GM19193 (cell line): ENCODE measurements at regions not wholly inside any gene's neighbourhood (a gene's known extent, or its start where the extent isn't known, plus 50 kb on each side); places are given as distances from the start of the nearest gene placed in this dataset.

Experiments used
- POLR2A ChIP-seq: IDR thresholded peaks from 4 replicates; pipeline ENCODE4 v1.6.1; 2011; ENCODE audit not compliant: insufficient read depth, insufficient read length; ENCODE audit errors: extremely low read depth

DNA sequence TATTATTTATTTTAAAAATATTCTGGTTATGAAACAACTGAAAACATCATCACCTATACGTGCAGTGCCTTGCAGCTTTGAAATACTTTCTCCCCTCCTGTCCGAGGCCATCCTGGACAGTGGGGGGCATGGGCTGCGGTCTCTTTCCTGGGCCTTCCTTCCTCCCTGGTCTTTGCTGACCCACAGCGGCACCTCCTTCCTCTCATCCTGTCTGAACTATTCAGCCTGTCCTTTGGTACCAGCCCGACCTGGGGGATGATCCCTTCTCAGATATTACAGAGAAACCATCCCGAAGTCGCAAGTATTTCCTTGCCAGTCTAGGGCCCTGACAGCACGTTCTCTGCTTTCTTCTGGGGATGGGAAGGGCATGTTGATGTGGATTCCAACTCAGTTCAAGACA, 736.6 kb upstream of the HS6ST1 start:
- TF ChIP-seq POLR2A: no peak

- TF ChIP-seq POLR2A: no peak
These were observed 737.2 kb upstream of the HS6ST1 start for GRCh38 chr2:129055824-129056223.

DNA sequence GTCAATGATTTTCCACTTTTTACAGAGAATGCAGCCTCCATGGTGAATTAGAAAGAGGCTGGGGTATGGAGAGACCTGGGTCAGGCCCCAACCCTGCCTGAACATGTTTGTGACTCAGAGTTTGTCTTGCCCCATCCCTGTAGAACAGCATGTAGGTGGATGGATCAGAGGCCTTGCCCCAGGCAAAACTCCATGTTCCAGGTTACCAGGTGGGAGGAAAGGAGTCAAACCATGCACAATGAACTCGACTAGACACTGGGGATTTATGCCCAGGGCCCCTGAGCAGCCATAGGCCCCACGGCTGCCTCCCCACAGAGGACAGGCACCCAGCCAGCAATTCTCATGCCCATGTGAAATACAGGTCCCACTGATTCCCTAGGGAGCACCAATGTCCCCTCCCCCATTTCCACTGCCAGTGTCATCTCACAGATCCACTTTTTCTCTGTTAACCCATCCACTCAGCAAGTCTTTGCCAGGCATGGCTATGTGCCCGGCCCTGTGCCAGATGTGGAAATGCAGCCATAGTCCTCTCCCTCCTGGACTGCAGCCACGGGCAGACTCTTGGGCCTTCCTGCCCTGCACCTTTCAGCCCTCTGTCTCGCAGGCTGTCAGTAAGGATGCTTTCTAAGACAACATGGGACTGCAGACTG, 737.8 kb upstream of the HS6ST1 start:
- no peak for TF ChIP-seq POLR2A

GRCh38 chr2:129056959-129057317, 738.3 kb upstream of the HS6ST1 start:
- no peak for TF ChIP-seq POLR2A

DNA sequence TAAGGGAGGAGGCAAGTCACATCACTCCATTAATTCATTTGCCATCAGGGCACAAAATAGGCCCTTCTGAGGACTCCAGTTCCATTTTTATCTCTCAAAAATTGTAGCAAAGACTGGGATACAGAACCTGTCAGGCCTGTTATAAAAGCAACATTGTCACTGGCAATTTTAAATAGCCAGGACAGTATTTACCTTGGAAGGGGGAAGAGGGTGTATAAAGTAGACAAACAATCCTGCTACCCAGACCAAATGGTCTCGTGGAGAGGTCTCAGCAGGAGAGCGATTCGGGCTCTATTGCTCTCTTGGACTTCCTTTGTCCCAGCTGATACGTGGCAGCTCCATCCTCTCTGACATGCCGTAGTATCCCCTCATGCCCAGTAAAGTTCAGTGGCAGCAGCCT, 740.3 kb upstream of the HS6ST1 start:
- no peak for TF ChIP-seq POLR2A

DNA sequence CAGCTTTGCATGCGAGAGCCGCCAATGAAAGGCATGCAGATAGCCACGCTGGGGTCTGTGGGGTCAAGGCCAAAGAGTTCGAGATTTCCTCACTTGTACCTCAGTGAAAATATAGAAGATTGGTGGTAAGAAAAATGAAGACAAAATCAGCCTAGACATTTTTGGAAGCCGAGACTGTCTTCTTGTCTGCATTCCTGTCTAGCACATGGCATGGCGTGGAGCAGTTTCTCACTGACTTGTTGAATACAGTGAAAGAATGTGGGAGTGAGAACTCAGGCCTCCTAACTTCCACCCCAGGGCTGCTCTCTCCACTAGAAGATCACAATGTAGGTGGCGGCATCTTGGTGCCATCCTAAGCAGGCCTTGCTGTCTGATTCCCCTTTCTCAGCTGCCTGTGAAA, 740.8 kb upstream of the HS6ST1 start:
- no peak for TF ChIP-seq POLR2A

- no peak for TF ChIP-seq POLR2A
These were observed 742.6 kb upstream of the HS6ST1 start for GRCh38 chr2:129061069-129061768.

GRCh38 chr2:129061769-129062121, 743.1 kb upstream of the HS6ST1 start:
- TF ChIP-seq POLR2A: no peak

- TF ChIP-seq POLR2A: no peak
These were observed 743.7 kb upstream of the HS6ST1 start for GRCh38 chr2:129062146-129062912.

DNA sequence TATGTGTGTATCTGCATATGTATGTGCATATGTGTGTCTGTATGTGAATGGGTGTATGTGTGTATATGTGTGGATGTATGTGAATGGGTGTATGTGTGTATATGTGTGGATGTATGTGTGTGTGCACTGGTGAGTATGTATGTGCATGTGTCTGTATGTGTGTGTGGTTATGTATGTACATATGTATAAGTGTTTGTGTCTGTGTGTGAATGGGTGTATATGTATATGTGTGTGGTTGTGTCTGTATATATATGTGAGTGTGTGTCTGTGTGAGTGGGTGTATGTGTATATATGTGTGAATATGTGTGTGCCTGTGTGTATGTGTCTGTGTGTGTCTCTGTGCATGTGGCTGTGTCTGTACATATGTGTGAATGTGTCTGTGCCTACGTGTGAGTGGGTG, 748.4 kb upstream of the HS6ST1 start:
- no peak for TF ChIP-seq POLR2A

DNA sequence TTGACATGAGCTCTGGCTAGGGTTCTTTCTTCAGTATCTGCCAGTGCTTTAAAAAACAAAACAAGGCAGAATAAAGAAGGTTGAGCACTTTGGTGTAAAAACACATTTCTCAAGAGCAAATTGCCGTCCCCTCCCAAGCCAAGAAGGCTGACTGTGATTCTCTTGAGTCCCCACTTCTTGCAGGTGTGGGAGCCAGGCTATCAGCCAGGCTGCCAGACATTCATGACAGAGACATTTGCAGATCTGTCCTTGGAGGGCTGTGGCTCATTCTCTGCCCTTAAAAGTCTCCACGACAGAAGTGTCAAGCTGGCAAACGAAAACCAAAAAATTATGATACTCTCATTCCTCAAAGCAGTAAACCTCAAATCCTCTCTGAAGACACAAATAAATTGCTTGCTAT, 749.3 kb upstream of the HS6ST1 start:
- no peak for TF ChIP-seq POLR2A

- TF ChIP-seq POLR2A: no peak
These were observed 749.9 kb upstream of the HS6ST1 start for GRCh38 chr2:129068543-129068942.

GRCh38 chr2:129069875-129070594, 751.4 kb upstream of the HS6ST1 start:
- no peak for TF ChIP-seq POLR2A

- no peak for TF ChIP-seq POLR2A
These were observed 752.0 kb upstream of the HS6ST1 start for GRCh38 chr2:129070663-129071062.

GRCh38 chr2:129071531-129071930, 752.9 kb upstream of the HS6ST1 start:
- TF ChIP-seq POLR2A: no peak
